ENCODE measurements at regions not wholly inside any gene's neighbourhood (a gene's known extent, or its start where the extent isn't known, plus 50 kb on each side); places are given as distances from the start of the nearest gene placed in this dataset.
"Not testable (repeated sequence)": the region's sequence is repeated elsewhere in the genome, so short reads cannot be mapped to it uniquely, and the experiment has no call there.

DNA sequence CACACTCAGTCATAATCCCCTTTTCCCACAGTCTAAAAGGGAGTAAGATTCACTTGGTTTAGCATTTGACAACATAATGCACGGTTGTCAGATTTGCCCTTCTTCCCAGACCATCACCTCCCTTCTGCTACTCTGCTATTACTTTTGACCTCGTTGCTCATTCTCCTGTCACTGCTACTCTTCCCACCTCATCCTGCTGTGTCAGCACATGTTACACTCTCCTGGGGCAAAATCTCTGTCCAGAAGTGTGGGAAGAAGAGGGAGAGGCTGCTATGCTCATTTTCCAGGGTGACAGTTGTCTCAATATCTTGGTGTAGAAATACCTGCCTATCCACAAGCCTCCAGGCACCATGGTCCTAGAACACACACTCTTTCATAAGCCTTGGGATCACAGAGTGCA, 449.9 kb upstream of the PIK3R1 start:
- intact Hi-C loops (cut with DNase I), result no loop called here
- TF ChIP-seq, protein P1, sequence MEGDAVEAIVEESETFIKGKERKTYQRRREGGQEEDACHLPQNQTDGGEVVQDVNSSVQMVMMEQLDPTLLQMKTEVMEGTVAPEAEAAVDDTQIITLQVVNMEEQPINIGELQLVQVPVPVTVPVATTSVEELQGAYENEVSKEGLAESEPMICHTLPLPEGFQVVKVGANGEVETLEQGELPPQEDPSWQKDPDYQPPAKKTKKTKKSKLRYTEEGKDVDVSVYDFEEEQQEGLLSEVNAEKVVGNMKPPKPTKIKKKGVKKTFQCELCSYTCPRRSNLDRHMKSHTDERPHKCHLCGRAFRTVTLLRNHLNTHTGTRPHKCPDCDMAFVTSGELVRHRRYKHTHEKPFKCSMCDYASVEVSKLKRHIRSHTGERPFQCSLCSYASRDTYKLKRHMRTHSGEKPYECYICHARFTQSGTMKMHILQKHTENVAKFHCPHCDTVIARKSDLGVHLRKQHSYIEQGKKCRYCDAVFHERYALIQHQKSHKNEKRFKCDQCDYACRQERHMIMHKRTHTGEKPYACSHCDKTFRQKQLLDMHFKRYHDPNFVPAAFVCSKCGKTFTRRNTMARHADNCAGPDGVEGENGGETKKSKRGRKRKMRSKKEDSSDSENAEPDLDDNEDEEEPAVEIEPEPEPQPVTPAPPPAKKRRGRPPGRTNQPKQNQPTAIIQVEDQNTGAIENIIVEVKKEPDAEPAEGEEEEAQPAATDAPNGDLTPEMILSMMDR (IDR thresholded peaks at IDR 0.05), result no peak
- TF ChIP-seq POLR2A (IDR thresholded peaks at IDR 0.05), result no peak
- TF ChIP-seq POLR2AphosphoS5 (IDR thresholded peaks at IDR 0.05; ENCODE audit: insufficient read depth in 1 of 2, low read depth in 1 of 2), result no peak
- Histone ChIP-seq H3K9me3 (no peaks in the 10 kb centered on the region), H3K4me1 (no peaks in the 10 kb centered on the region), H3K27me3 (no peaks in the 10 kb centered on the region), H3K36me3 (no peaks in the 10 kb centered on the region), H3K27ac (no peak overlapping the region), H3K4me3 (no peak overlapping the region)
- DNase-seq (ENCODE audit: extremely low spot score in 2 of 2), result no peak

DNA sequence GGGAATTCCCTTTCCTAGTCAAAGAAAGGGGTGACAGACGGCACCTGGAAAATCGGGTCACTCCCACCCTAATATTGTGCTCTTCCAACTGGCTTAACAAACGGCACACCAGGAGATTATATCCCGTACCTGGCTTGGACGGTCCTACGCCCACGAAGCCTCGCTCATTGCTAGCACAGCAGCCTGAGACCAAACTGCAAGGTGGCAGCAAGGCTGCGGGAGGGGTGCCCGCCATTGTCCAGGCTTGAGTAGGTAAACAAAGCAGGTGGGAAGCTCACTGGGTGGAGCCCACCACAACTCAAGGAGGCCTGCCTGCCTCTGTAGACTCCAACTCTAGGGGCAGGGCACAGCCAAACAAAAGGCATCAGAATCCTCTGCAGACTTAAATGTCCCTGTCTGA, 457.8 kb upstream of the PIK3R1 start:
- H3K4me3 ChIP-seq; H3K4me1 ChIP-seq; H3K9me3 ChIP-seq; intact Hi-C loops (cut with DNase I); H3K27me3 ChIP-seq; DNase-seq (ENCODE audit: extremely low spot score in 2 of 2); H3K36me3 ChIP-seq; H3K27ac ChIP-seq: not testable (repeated sequence)

DNA sequence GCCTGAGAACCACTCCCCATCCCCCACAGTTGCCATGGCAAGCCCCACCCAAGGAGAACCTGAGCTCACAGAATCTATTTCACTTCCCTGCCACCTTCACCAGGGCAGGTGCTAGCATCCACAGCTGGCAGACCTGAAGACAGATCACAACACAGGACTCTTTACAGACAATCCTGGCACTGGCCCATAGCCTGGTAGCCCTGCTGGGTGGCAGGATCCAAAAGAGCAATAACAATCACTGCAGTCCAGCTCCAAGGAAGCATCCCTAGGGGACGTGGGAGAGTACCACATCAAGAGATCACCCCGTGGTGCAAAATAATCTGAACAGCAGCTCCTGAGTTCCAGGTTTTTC, 463.2 kb upstream of the PIK3R1 start:
- H3K27ac ChIP-seq, result no peak overlapping the region
- no peaks in the 10 kb centered on the region for H3K27me3 ChIP-seq
- TF ChIP-seq POLR2A (IDR thresholded peaks at IDR 0.05), result no peak
- H3K9me3 ChIP-seq, result no peaks in the 10 kb centered on the region
- H3K4me3 ChIP-seq, result no peak overlapping the region
- intact Hi-C loops (cut with DNase I), result no loop called here
- H3K36me3 ChIP-seq, result no peaks in the 10 kb centered on the region
- DNase-seq (ENCODE audit: extremely low spot score in 2 of 2), result no peak
- H3K4me1 ChIP-seq, result no peaks in the 10 kb centered on the region

DNA sequence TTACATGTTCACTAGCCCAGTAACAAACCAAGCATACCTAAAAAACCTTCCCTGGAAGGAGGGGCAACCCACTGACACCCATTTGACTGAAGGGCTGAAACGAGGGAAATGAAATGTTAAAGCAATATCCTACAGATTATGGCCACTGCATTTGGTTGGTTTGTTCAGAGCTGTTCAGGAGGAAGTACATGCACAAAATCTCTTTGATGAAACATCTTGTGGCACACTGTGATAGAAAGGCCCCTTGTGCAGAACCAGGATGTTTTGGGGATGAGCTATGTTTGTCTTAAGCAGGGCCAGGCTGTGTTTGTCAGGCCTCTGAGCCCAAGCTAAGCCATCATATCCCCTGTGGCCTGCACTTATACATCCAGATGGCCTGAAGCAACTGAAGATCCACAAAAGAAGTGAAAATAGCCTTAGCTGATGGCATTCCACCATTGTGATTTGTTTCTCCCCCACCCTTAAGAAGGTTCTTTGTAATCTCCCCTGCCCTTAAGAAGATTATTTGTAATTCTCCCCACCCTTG, 467.3 kb upstream of the PIK3R1 start:
- TF ChIP-seq, protein P1 (IDR thresholded peaks at IDR 0.05), result no peak
- TF ChIP-seq POLR2A (IDR thresholded peaks at IDR 0.05), result no peak
- no peak for TF ChIP-seq POLR2AphosphoS5 (IDR thresholded peaks at IDR 0.05; ENCODE audit: insufficient read depth in 1 of 2, low read depth in 1 of 2)
- H3K9me3 ChIP-seq, result no peaks in the 10 kb centered on the region
- no peak for DNase-seq (ENCODE audit: extremely low spot score in 2 of 2)
- H3K27ac ChIP-seq, result no peak overlapping the region
- intact Hi-C loops (cut with DNase I), result no loop called here
- no peaks in the 10 kb centered on the region for H3K27me3 ChIP-seq
- H3K4me3 ChIP-seq, result no peak overlapping the region
- no peaks in the 10 kb centered on the region for H3K36me3 ChIP-seq
- no peaks in the 10 kb centered on the region for H3K4me1 ChIP-seq

DNA sequence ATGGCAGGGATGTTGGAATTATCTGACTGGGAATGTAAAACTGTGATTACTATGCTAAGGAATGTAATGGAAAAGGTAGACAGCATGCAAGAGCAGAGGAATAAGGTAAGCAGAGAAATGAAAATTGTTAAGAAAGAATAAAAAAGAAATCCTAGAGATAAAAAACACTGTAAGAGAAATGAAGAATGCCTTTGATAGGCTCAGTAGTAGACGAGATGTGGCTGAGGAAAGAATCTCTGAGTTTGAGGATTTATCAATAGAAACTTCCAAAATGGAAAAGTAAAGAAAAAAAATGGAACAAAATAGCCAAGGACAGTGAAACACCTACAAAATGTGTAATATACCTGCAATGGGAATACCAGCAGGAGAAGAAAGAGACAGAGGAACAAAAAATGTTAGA, 468.5 kb upstream of the PIK3R1 start:
- Histone ChIP-seq H3K36me3 (no peaks in the 10 kb centered on the region), H3K27ac (no peak overlapping the region), H3K27me3 (no peaks in the 10 kb centered on the region), H3K9me3 (no peaks in the 10 kb centered on the region), H3K4me1 (no peaks in the 10 kb centered on the region), H3K4me3 (no peak overlapping the region)
- TF ChIP-seq POLR2AphosphoS5 (IDR thresholded peaks at IDR 0.05; ENCODE audit: insufficient read depth in 1 of 2, low read depth in 1 of 2) (no peak), POLR2A (IDR thresholded peaks at IDR 0.05) (no peak)
- TF ChIP-seq, protein P1 (IDR thresholded peaks at IDR 0.05), result no peak
- intact Hi-C loops (cut with DNase I), result no loop called here
- no peak for DNase-seq (ENCODE audit: extremely low spot score in 2 of 2)

DNA sequence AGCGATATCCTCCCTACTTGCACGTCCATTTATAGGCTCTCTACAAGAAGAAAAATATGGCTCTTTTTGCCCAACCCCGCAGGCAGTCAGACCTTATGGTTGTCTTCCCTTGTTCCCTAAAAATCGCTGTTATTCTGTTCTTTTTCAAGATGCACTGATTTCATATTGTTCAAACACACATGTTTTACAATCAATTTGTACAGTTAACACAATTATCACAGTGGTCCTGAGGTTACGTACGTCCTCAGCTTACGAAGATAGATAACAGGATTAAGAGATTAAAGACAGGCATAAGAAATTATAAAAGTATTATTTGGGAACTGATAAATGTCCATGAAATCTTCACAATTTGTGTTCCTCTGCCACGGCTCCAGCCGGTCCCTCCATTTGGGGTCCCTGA, 468.9 kb upstream of the PIK3R1 start:
- intact Hi-C loops (cut with DNase I); H3K27ac ChIP-seq; H3K27me3 ChIP-seq: not testable (repeated sequence)

DNA sequence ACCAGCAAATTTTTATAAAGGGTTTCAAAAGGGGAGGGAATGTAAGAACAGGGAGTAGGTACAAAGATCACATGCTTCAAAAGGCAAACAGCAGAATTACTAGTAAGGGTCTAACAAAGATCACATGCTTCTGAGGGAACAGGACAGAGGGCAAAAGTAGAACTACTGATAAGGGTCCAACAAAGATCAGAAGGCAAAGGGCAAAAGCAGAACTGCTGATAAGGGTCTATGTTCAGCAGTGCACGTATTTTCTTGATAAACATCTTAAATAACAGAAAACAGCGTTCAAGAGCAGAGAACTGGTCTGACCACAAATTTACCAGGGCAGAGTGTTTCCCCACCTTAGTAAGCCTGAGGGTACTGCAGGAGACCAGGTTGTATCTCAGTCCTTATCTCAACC, 469.5 kb upstream of the PIK3R1 start:
- DNase-seq (ENCODE audit: extremely low spot score in 2 of 2), result no peak
- intact Hi-C loops (cut with DNase I), result no loop called here
- Histone ChIP-seq H3K4me1 (no peaks in the 10 kb centered on the region), H3K4me3 (no peak overlapping the region), H3K9me3 (no peaks in the 10 kb centered on the region), H3K36me3 (no peaks in the 10 kb centered on the region), H3K27me3 (no peaks in the 10 kb centered on the region), H3K27ac (no peak overlapping the region)
- TF ChIP-seq, protein P1 (IDR thresholded peaks at IDR 0.05), result no peak
- TF ChIP-seq POLR2A (IDR thresholded peaks at IDR 0.05) (no peak), POLR2AphosphoS5 (IDR thresholded peaks at IDR 0.05; ENCODE audit: insufficient read depth in 1 of 2, low read depth in 1 of 2) (no peak)

More for the DNA sequence above, 468.9 kb upstream of the PIK3R1 start:
- not testable (repeated sequence) for DNase-seq (ENCODE audit: extremely low spot score in 2 of 2); H3K36me3 ChIP-seq; H3K4me3 ChIP-seq; H3K4me1 ChIP-seq; H3K9me3 ChIP-seq

Measured in vagina (tissue), 2 donors.